Keratinocyte (primary cell): ENCODE measurements at regions not wholly inside any gene's neighbourhood (a gene's known extent, or its start where the extent isn't known, plus 50 kb on each side); places are given as distances from the start of the nearest gene placed in this dataset.

Experiments used
- DNase-seq: peaks from one replicate; pipeline ENCODE4 v3.0.0-alpha.2; 2011; ENCODE audit warnings: low read depth, missing footprints, low spot score
- FAIRE-seq: peaks from 2 replicates; lab custom pipeline; 2011; peaks lifted over from hg19 to GRCh38; lab: Jason Lieb, UNC
- H2AFZ ChIP-seq: 2 replicates; pipeline ENCODE4 v1.6.0; 2012; ENCODE audit warnings: low read length, control low read depth, inconsistent platforms; ENCODE audit not compliant: control insufficient read depth
- H3K27ac ChIP-seq: 2 replicates; pipeline ENCODE4 v1.5.1; 2011; ENCODE audit warnings: low read length; ENCODE audit not compliant: control insufficient read depth, insufficient read depth
- H3K27me3 ChIP-seq: 3 replicates; pipeline ENCODE4 v1.6.0; 2011; ENCODE audit warnings: low read length; ENCODE audit not compliant: control insufficient read depth, insufficient read depth; ENCODE audit errors: extremely low read depth
- H3K36me3 ChIP-seq, 2 experiments: 2 replicates in 1 of 2; 3 replicates in 1 of 2; pipeline ENCODE4 v1.5.1; 2011; ENCODE audit warnings: low read length in 2 of 2, mild to moderate bottlenecking in 1 of 2; ENCODE audit not compliant: control insufficient read depth in 2 of 2, insufficient read depth in 2 of 2; ENCODE audit errors: extremely low read depth in 1 of 2
- H3K4me1 ChIP-seq: 3 replicates; pipeline ENCODE4 v1.5.1; 2011; ENCODE audit warnings: low read length; ENCODE audit not compliant: control insufficient read depth, insufficient read depth; ENCODE audit errors: extremely low read depth
- H3K4me2 ChIP-seq: 3 replicates; pipeline ENCODE4 v1.6.0; 2011; ENCODE audit warnings: low read depth, low read length; ENCODE audit not compliant: control insufficient read depth, insufficient read depth; ENCODE audit errors: extremely low read depth
- H3K4me3 ChIP-seq, 3 experiments: fragments of 200-600 bp in 1 of 3; sonication (generic) in 1 of 3; 2 replicates in 2 of 3; 3 replicates in 1 of 3; pipeline ENCODE4 v1.5.1; 2011 to 2016; ENCODE audit warnings: low read length in 3 of 3, mild to moderate bottlenecking in 3 of 3, control low read depth in 2 of 3, inconsistent platforms in 1 of 3, low read depth in 1 of 3, mixed read lengths in 1 of 3, mixed run types in 1 of 3, moderate library complexity in 1 of 3; ENCODE audit not compliant: control insufficient read depth in 2 of 3, insufficient read depth in 2 of 3; ENCODE audit errors: extremely low read depth in 1 of 3
- H3K79me2 ChIP-seq: 2 replicates; pipeline ENCODE4 v1.6.0; 2012; ENCODE audit warnings: low read length; ENCODE audit not compliant: control insufficient read depth, insufficient read depth
- H3K9ac ChIP-seq: 3 replicates; pipeline ENCODE4 v1.6.0; 2011; ENCODE audit warnings: low read length; ENCODE audit not compliant: control insufficient read depth, insufficient read depth; ENCODE audit errors: extremely low read depth
- H3K9me1 ChIP-seq: 3 replicates; pipeline ENCODE4 v1.6.0; 2011; ENCODE audit warnings: low read length; ENCODE audit not compliant: control insufficient read depth, insufficient read depth; ENCODE audit errors: extremely low read depth
- H3K9me3 ChIP-seq: 2 replicates; pipeline ENCODE4 v1.5.1; 2012; ENCODE audit warnings: low read depth, low read length; ENCODE audit not compliant: control insufficient read depth
- H4K20me1 ChIP-seq: 3 replicates; pipeline ENCODE4 v1.6.0; 2011; ENCODE audit warnings: low read length; ENCODE audit not compliant: control insufficient read depth, insufficient read depth; ENCODE audit errors: extremely low read depth
- EZH2 ChIP-seq: IDR thresholded peaks from one replicate; pipeline ENCODE4 v1.6.1; 2012; ENCODE audit warnings: inconsistent platforms, mild to moderate bottlenecking, low read length, moderate library complexity
- dilution Hi-C: fragments of 300-500 bp; cut with MboI; formaldehyde crosslinking; loops from one replicate; pipeline ENCODE4 v1.7.0; 2020; ENCODE audit warnings: low sequenced_read_pairs; ENCODE audit not compliant: extremely low pct_ligation_motif_present
- TF ChIP-seq, protein P1 (sequence below), 3 experiments: IDR thresholded peaks in 1 of 3; conservative IDR thresholded peaks in 1 of 3; optimal IDR thresholded peaks in 1 of 3; 2 replicates in 2 of 3; 3 replicates in 1 of 3; pipeline versions ENCODE3 to v1.5.1; 2011; ENCODE audit warnings: low read length in 3 of 3, mild to moderate bottlenecking in 3 of 3, moderate library complexity in 2 of 3, control low read depth in 1 of 3, inconsistent platforms in 1 of 3; ENCODE audit not compliant: insufficient read depth in 2 of 3; ENCODE audit errors: extremely low read depth in 1 of 3

DNA sequence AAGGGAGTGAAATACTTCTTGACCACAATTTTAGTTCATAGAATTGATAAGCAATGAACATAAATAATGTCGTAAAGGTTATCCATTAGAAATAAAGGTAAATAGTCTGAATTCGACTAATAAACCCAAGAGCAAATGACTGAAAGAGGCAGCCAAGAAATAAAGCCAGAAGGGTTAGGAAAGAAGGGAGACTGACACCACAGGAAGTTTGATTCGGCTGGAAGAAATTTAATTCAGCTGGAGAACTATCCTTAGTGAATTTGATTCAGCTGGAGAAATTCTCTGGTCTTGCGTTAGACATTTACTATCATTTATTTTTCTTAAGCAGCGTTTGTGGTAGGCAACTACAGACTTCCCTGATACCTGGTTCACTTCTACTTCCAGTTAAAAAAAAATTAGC is 429.6 kb downstream of the PID1 start:
- Histone ChIP-seq H3K9me3 (no peaks in the 10 kb centered on the region), H3K27me3 (no peaks in the 10 kb centered on the region), H2AFZ (no peak overlapping the region), H3K4me2 (no peak overlapping the region), H3K4me3 (no peak overlapping the region), H3K27ac (no peak overlapping the region), H3K79me2 (no peaks in the 10 kb centered on the region), H4K20me1 (no peaks in the 10 kb centered on the region), H3K36me3 (no peaks in the 10 kb centered on the region), H3K9ac (no peak overlapping the region), H3K4me1 (no peaks in the 10 kb centered on the region), H3K9me1 (no peaks in the 10 kb centered on the region)
- DNase-seq, result no peak
- no peak for TF ChIP-seq EZH2
- TF ChIP-seq, protein P1, sequence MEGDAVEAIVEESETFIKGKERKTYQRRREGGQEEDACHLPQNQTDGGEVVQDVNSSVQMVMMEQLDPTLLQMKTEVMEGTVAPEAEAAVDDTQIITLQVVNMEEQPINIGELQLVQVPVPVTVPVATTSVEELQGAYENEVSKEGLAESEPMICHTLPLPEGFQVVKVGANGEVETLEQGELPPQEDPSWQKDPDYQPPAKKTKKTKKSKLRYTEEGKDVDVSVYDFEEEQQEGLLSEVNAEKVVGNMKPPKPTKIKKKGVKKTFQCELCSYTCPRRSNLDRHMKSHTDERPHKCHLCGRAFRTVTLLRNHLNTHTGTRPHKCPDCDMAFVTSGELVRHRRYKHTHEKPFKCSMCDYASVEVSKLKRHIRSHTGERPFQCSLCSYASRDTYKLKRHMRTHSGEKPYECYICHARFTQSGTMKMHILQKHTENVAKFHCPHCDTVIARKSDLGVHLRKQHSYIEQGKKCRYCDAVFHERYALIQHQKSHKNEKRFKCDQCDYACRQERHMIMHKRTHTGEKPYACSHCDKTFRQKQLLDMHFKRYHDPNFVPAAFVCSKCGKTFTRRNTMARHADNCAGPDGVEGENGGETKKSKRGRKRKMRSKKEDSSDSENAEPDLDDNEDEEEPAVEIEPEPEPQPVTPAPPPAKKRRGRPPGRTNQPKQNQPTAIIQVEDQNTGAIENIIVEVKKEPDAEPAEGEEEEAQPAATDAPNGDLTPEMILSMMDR (optimal IDR thresholded peaks at IDR 0.05 in 1 of 3, IDR thresholded peaks at IDR 0.05 in 1 of 3, conservative IDR thresholded peaks at IDR 0.05 in 1 of 3; ENCODE audit: extremely low read depth in 1 of 3, insufficient read depth in 2 of 3, low read length in 3 of 3), result no peak
- dilution Hi-C loops, result no loop called here
- FAIRE-seq, result no peak

DNA sequence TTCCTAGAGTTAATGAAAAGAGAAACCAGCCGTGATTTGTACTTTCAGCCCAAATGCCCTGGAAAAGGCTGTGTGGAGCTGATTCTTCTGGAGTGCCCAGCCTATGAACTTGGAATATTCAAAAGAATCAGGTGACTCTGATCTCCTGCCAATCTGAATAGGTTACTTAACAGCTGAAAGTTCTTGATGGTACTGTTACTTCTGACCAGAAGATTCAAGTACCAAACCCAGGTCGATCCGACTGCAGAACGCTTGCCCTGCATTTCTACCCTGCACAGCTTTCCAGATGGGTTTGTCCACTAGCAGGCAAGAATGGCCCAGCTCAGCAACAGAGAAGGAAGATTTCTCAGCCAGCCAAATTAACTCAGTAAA is 430.4 kb downstream of the PID1 start:
- Histone ChIP-seq H2AFZ (no peak overlapping the region), H3K36me3 (no peaks in the 10 kb centered on the region), H3K27ac (no peak overlapping the region), H3K4me2 (no peak overlapping the region), H3K4me3 (no peak overlapping the region), H3K9me1 (no peaks in the 10 kb centered on the region), H3K9me3 (no peaks in the 10 kb centered on the region), H4K20me1 (no peaks in the 10 kb centered on the region), H3K27me3 (no peaks in the 10 kb centered on the region), H3K4me1 (no peaks in the 10 kb centered on the region), H3K9ac (no peak overlapping the region), H3K79me2 (no peaks in the 10 kb centered on the region)
- DNase-seq (no peak), FAIRE-seq (no peak)
- TF ChIP-seq EZH2, result no peak
- TF ChIP-seq, protein P1 (optimal IDR thresholded peaks at IDR 0.05 in 1 of 3, IDR thresholded peaks at IDR 0.05 in 1 of 3, conservative IDR thresholded peaks at IDR 0.05 in 1 of 3; ENCODE audit: extremely low read depth in 1 of 3, insufficient read depth in 2 of 3, low read length in 3 of 3), result no peak
- dilution Hi-C loops, result no loop called here
